Heart left ventricle (tissue), 16 donors: ENCODE measurements at regions not wholly inside any gene's neighbourhood (a gene's known extent, or its start where the extent isn't known, plus 50 kb on each side); places are given as distances from the start of the nearest gene placed in this dataset.

Experiments used
- ATAC-seq, 4 donors: fragments of 200-7000 bp; cut with Tn5 transposase; one replicate each; pipeline ENCODE4 v1.9.1; 2020 to 2022; ENCODE audit warnings: moderate library complexity in 4 of 4, mild to moderate bottlenecking in 3 of 4, moderate number of reproducible peaks in 1 of 4
- DNase-seq, 5 donors: peaks; one replicate each; pipeline ENCODE4 v3.0.0-alpha.2; 2020
- H3K27ac ChIP-seq, 12 donors: fragments of 200-600 bp; sonication (generic) in 4 of 12; one replicate each; pipeline versions ENCODE4 v1.5.0 to v1.8.0; 2016 to 2022; ENCODE audit warnings: mild to moderate bottlenecking in 2 of 12
- H3K27me3 ChIP-seq, 9 donors: fragments of 200-600 bp; sonication (generic) in 2 of 9; one replicate each; pipeline versions ENCODE4 v1.5.1 to v1.8.0; 2016 to 2022; ENCODE audit warnings: mild to moderate bottlenecking in 3 of 9
- H3K36me3 ChIP-seq, 9 donors: fragments of 200-600 bp; sonication (generic) in 2 of 9; one replicate each; pipeline versions ENCODE4 v1.5.0 to v1.8.0; 2018 to 2022; ENCODE audit warnings: mild to moderate bottlenecking in 2 of 9
- H3K4me1 ChIP-seq, 12 donors: fragments of 200-600 bp; sonication (generic) in 4 of 12; one replicate each; pipeline versions ENCODE4 v1.5.0 to v1.8.0; 2016 to 2022; ENCODE audit warnings: mild to moderate bottlenecking in 3 of 12
- H3K4me3 ChIP-seq, 12 donors: fragments of 200-600 bp; sonication (generic) in 4 of 12; one replicate each; pipeline versions ENCODE4 v1.5.0 to v1.8.0; 2017 to 2022; ENCODE audit warnings: mild to moderate bottlenecking in 9 of 12, moderate library complexity in 4 of 12
- H3K9me3 ChIP-seq, 12 donors: fragments of 200-600 bp; sonication (generic) in 4 of 12; one replicate each; pipeline versions ENCODE4 v1.5.0 to v1.8.0; 2016 to 2022; ENCODE audit warnings: mild to moderate bottlenecking in 1 of 12
- POLR2A ChIP-seq, 2 donors: fragments of 450-650 bp; IDR thresholded peaks; one replicate each; pipeline ENCODE4 v1.6.1; 2017; ENCODE audit warnings: antibody characterized with exemption in 2 of 2, mild to moderate bottlenecking in 2 of 2, moderate library complexity in 2 of 2
- WGBS, 4 donors: extraction: QIAGEN DNeasy Blood & Tissue Kit in 2 of 4; methylation state at CpG; one replicate each; pipeline versions ENCODE4 v1.1.5 to v1.1.7; 2013 to 2018; 5-methylcytosine and 5-hydroxymethylcytosine counted together
- intact Hi-C, 10 donors: fragments of 100-400 bp; cut with DNase I; formaldehyde crosslinking; loops; one replicate each; pipeline versions ENCODE4 v1.11.1 to v1.14.2; 2022
- TF ChIP-seq, protein P1 (sequence below), 12 donors: fragments of 200-600 bp; sonication (generic) in 4 of 12; IDR thresholded peaks; one replicate each; pipeline versions ENCODE4 v1.5.0 to v1.8.0; 2018 to 2022; ENCODE audit warnings: antibody characterized with exemption in 12 of 12, mild to moderate bottlenecking in 5 of 12
- donor health status: ischemic (EF 13 %, LVEDD 7.1; RV severe dilation, severe dysfunction).
- donor health status: healthy with polysubstance abuse.
- donor health status: DM: no; HTN: yes; CAD: no.
- donor health status: DM: no; HTN: no; CAD: no.
- donor health status: ischemic (EF 25% LVEDD 6.9; RV normal size, moderate dysfunction).
- donor health status: ischemic (EF 25% LVEDD 5.7; RV mildly dilated, moderate dysfunction).
- donor health status: healthy.
- donor health status: DM: yes; HTN: yes; CAD: no.
- donor health status: ischemic (EF 35%, LVEDD 5.7; RV mildly dilated, moderate dysfunction).
- donor health status: nonischemic (EF 11% LVEDD 7.7; RV severe dilation, severe dysfunction).
- donor health status: DM: yes; HTN: yes; CAD: no.
- donor health status: PGD.
- donor health status: ischemic (EF 29% LVEDD 5.4; RV normal size, mild dysfunction).
- donor health status: nonischemic (EF 23%, LVEDD 6.1; RV moderate dilation, normal function).

GRCh38 chr16:52896478-52897164 is 156.1 kb downstream of the CHD9NB start:
- intact Hi-C loops, result no loop called here
- ATAC-seq, result no peak
- Histone ChIP-seq H3K27ac (no peak overlapping the region), H3K9me3 (peaks cover 0 to 3% (median 0%) of the 10 kb centered on the region in 12 donors), H3K36me3 (no peaks in the 10 kb centered on the region), H3K4me1 (no peaks in the 10 kb centered on the region), H3K27me3 (no peaks in the 10 kb centered on the region), H3K4me3 (no peak overlapping the region)
- DNase-seq, result no peak
- 76 to 84% (median 79%) methylated on average over 5 of the region's 5 CpGs for WGBS, 4 donors
- TF ChIP-seq, protein P1, sequence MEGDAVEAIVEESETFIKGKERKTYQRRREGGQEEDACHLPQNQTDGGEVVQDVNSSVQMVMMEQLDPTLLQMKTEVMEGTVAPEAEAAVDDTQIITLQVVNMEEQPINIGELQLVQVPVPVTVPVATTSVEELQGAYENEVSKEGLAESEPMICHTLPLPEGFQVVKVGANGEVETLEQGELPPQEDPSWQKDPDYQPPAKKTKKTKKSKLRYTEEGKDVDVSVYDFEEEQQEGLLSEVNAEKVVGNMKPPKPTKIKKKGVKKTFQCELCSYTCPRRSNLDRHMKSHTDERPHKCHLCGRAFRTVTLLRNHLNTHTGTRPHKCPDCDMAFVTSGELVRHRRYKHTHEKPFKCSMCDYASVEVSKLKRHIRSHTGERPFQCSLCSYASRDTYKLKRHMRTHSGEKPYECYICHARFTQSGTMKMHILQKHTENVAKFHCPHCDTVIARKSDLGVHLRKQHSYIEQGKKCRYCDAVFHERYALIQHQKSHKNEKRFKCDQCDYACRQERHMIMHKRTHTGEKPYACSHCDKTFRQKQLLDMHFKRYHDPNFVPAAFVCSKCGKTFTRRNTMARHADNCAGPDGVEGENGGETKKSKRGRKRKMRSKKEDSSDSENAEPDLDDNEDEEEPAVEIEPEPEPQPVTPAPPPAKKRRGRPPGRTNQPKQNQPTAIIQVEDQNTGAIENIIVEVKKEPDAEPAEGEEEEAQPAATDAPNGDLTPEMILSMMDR (IDR thresholded peaks at IDR 0.05), result no peak
- no peak for TF ChIP-seq POLR2A (IDR thresholded peaks at IDR 0.05)

GRCh38 chr16:52874042-52874441 is 178.7 kb downstream of the CHD9NB start:
- Histone ChIP-seq H3K4me1 (no peaks in the 10 kb centered on the region), H3K27me3 (peaks cover 0 to 10% (median 0%) of the 10 kb centered on the region in 9 donors), H3K36me3 (no peaks in the 10 kb centered on the region), H3K27ac (no peak overlapping the region), H3K9me3 (no peaks in the 10 kb centered on the region), H3K4me3 (no peak overlapping the region)
- intact Hi-C loops, result no loop called here
- 65 to 79% (median 74%) methylated on average over 3 of the region's 3 CpGs for WGBS, 4 donors
- ATAC-seq (no peak), DNase-seq (no peak)
- no peak for TF ChIP-seq POLR2A (IDR thresholded peaks at IDR 0.05)
- TF ChIP-seq, protein P1 (IDR thresholded peaks at IDR 0.05), result no peak

DNA sequence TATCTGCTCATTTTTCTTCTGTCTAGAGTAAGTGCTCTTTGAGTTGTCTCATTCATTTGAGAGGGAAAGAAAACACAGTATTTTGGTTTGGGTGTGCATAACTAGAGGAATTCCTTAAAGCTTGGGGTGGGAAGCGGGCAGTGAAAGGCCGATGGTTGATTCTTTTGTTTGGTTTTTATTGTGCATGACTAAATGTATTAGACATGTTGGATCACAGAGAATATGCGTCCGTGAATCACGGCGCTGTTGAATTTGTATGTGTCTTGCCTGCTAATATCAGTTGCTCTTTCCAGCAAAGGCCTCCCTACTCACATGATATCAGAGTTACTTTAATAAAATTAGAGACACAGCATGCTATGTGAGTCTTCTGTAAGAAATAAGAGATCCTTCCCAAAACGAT is 180.0 kb downstream of the CHD9NB start:
- no peaks in the 10 kb centered on the region for H3K9me3 ChIP-seq
- H3K27ac ChIP-seq, result no peak overlapping the region
- WGBS, 4 donors, result 77 to 80% (median 79%) methylated on average over 7 of the region's 7 CpGs
- no peak overlapping the region for H3K4me3 ChIP-seq
- DNase-seq (no peak), ATAC-seq (no peak)
- H3K4me1 ChIP-seq, result no peaks in the 10 kb centered on the region
- H3K36me3 ChIP-seq, result no peaks in the 10 kb centered on the region
- TF ChIP-seq, protein P1 (IDR thresholded peaks at IDR 0.05), result no peak
- TF ChIP-seq POLR2A (IDR thresholded peaks at IDR 0.05), result no peak
- intact Hi-C loops, result no loop called here
- peaks cover 0 to 10% (median 0%) of the 10 kb centered on the region in 9 donors for H3K27me3 ChIP-seq

DNA sequence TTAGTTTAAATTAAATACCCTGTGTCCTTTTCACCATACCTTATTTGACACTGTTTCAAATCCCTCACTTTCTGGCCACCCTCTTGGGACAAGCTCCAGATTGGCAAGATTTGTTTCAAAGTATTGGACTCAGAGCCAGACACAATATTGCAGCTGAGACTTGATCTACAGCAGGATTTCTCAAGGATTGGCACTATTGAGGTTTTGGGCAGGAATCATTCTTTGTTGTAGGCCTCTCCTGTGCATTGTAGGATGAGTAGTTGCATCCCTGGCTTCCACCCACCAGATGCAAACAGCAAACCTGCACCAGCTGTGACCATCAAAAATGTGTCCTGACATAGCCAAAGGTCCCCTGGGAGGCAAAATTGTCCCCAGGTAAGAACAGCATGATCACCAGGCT is 181.2 kb downstream of the CHD9NB start:
- no peak for DNase-seq
- no peak overlapping the region for H3K4me3 ChIP-seq
- intact Hi-C loops, result no loop called here
- H3K4me1 ChIP-seq, result no peaks in the 10 kb centered on the region
- no peak for ATAC-seq
- no peaks in the 10 kb centered on the region for H3K36me3 ChIP-seq
- H3K27ac ChIP-seq, result no peak overlapping the region
- peaks cover 0 to 9% (median 0%) of the 10 kb centered on the region in 9 donors for H3K27me3 ChIP-seq
- no peaks in the 10 kb centered on the region for H3K9me3 ChIP-seq
- TF ChIP-seq POLR2A (IDR thresholded peaks at IDR 0.05), result no peak
- TF ChIP-seq, protein P1 (IDR thresholded peaks at IDR 0.05), result no peak
